ENCODE measurements at regions not wholly inside any gene's neighbourhood (a gene's known extent, or its start where the extent isn't known, plus 50 kb on each side); places are given as distances from the start of the nearest gene placed in this dataset.

DNA sequence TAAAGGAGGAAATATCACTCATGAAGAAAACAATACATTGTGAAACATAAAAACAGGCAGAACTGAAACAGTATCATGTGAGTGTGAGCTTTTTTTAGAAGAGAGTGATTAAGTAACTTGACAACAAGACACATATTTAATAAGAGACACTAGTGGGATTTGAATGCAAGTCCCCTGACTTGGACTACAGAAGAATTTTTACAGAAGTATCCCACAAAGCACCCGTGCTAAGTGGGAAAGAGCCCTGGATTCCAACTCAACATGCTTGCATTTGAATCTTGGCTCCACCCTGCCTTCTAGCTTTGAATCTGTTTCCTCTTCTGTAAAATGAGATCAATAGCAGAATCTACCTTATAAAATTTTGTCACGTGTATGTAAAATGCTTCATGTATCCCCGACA lies 166.2 kb downstream of the ZNF365 start:
- TF ChIP-seq EZH2 (IDR thresholded peaks at IDR 0.05; ENCODE audit: insufficient read depth, poor library complexity, severe bottlenecking) (no peak), EZH2phosphoT487 (IDR thresholded peaks at IDR 0.05; ENCODE audit: insufficient read depth, low read depth) (no peak)

All from GM23248 (cell line).